Fibroblast of lung (primary cell): ENCODE measurements at regions not wholly inside any gene's neighbourhood (a gene's known extent, or its start where the extent isn't known, plus 50 kb on each side); places are given as distances from the start of the nearest gene placed in this dataset.

ENCODE experiments used
- DNase-seq, 2 donors: peaks; one replicate each; pipeline versions ENCODE4 v3.0.0 to v3.0.0-alpha.2; 2010; ENCODE audit warnings: low read depth in 2 of 2
- H2AFZ ChIP-seq: 2 replicates; pipeline ENCODE4 v1.5.1; 2012; ENCODE audit warnings: low read length, control low read depth, inconsistent platforms
- H3K27ac ChIP-seq: 2 replicates; pipeline ENCODE4 v1.5.1; 2011; ENCODE audit warnings: low read length, control low read depth; ENCODE audit not compliant: insufficient read depth
- H3K27me3 ChIP-seq: 2 replicates; pipeline ENCODE4 v1.5.1; 2011; ENCODE audit warnings: mild to moderate bottlenecking, low read length; ENCODE audit not compliant: control insufficient read depth, insufficient read depth
- H3K36me3 ChIP-seq: 2 replicates; pipeline ENCODE4 v1.5.1; 2011; ENCODE audit warnings: low read length; ENCODE audit not compliant: control insufficient read depth, insufficient read depth
- H3K4me1 ChIP-seq: 2 replicates; pipeline ENCODE4 v1.5.1; 2011; ENCODE audit warnings: low read length; ENCODE audit not compliant: control insufficient read depth, insufficient read depth; ENCODE audit errors: extremely low read depth
- H3K4me2 ChIP-seq: 2 replicates; pipeline ENCODE4 v1.5.1; 2011; ENCODE audit warnings: low read length, control low read depth; ENCODE audit not compliant: insufficient read depth; ENCODE audit errors: extremely low read depth
- H3K4me3 ChIP-seq, 4 experiments: fragments of 200-600 bp in 1 of 4; sonication (generic) in 1 of 4; replicated peaks in 1 of 4; 2 replicates each; pipeline ENCODE4 v1.5.1; 2011 to 2016; ENCODE audit warnings: low read length in 4 of 4, low read depth in 3 of 4, mild to moderate bottlenecking in 3 of 4, control low read depth in 2 of 4, inconsistent platforms in 1 of 4, mixed read lengths in 1 of 4; ENCODE audit not compliant: insufficient read depth in 1 of 4; ENCODE audit errors: control extremely low read depth in 1 of 4
- H3K79me2 ChIP-seq: 2 replicates; pipeline ENCODE4 v1.5.1; 2012; ENCODE audit warnings: mild to moderate bottlenecking, low read length, inconsistent platforms; ENCODE audit not compliant: control insufficient read depth, insufficient read depth
- H3K9ac ChIP-seq: 2 replicates; pipeline ENCODE4 v1.5.1; 2011; ENCODE audit warnings: mild to moderate bottlenecking, low read length, control low read depth; ENCODE audit not compliant: insufficient read depth
- H3K9me3 ChIP-seq: 2 replicates; pipeline ENCODE4 v1.5.1; 2012; ENCODE audit warnings: low read depth, low read length; ENCODE audit not compliant: control insufficient read depth, insufficient read depth
- H4K20me1 ChIP-seq: 2 replicates; pipeline ENCODE4 v1.5.1; 2011; ENCODE audit warnings: low read length; ENCODE audit not compliant: control insufficient read depth, insufficient read depth; ENCODE audit errors: extremely low read depth
- CTCF ChIP-seq, 2 donors: IDR thresholded peaks in 1 of 2; conservative IDR thresholded peaks in 1 of 2; 1 replicate in 1 of 2; 2 replicates in 1 of 2; pipeline ENCODE4 v1.5.1; 2011 to 2012; ENCODE audit warnings: low read length in 2 of 2, control low read depth in 1 of 2, inconsistent platforms in 1 of 2, low read depth in 1 of 2, mild to moderate bottlenecking in 1 of 2
- EZH2 ChIP-seq: IDR thresholded peaks from 2 replicates; pipeline ENCODE4 v1.5.1; 2012; ENCODE audit warnings: low read length, control low read depth, mild to moderate bottlenecking; ENCODE audit errors: missing control alignments

- DNase-seq = no peak
Observed at GRCh38 chr11:98107736-98108135, 913.0 kb upstream of the CNTN5 start.

GRCh38 chr11:98110030-98110429 is 910.7 kb upstream of the CNTN5 start:
- DNase-seq = no peak
- H3K36me3 ChIP-seq = no peaks in the 10 kb centered on the region
- no peak overlapping the region for H3K27ac ChIP-seq
- H3K9me3 ChIP-seq = no peaks in the 10 kb centered on the region
- H2AFZ ChIP-seq = no peak overlapping the region
- no peaks in the 10 kb centered on the region for H3K27me3 ChIP-seq
- TF ChIP-seq EZH2 (no peak), CTCF (conservative IDR thresholded peaks at IDR 0.05 in 1 of 2, IDR thresholded peaks at IDR 0.05 in 1 of 2; ENCODE audit: low read depth in 1 of 2, low read length in 2 of 2) (no peak)
- H4K20me1 ChIP-seq = no peaks in the 10 kb centered on the region
- no peak overlapping the region for H3K9ac ChIP-seq
- H3K79me2 ChIP-seq = no peaks in the 10 kb centered on the region
- no peak overlapping the region for H3K4me3 ChIP-seq
- H3K4me2 ChIP-seq = no peak overlapping the region
- H3K4me1 ChIP-seq = no peaks in the 10 kb centered on the region

More at GRCh38 chr11:98107736-98108135, 913.0 kb upstream of the CNTN5 start:
- no peak overlapping the region for H3K27ac ChIP-seq
- TF ChIP-seq EZH2 (no peak), CTCF (conservative IDR thresholded peaks at IDR 0.05 in 1 of 2, IDR thresholded peaks at IDR 0.05 in 1 of 2; ENCODE audit: low read depth in 1 of 2, low read length in 2 of 2) (no peak)
- no peaks in the 10 kb centered on the region for H3K27me3 ChIP-seq
- H3K4me2 ChIP-seq = no peak overlapping the region
- no peak overlapping the region for H2AFZ ChIP-seq
- H3K79me2 ChIP-seq = no peaks in the 10 kb centered on the region
- H3K4me3 ChIP-seq = no peak overlapping the region
- no peaks in the 10 kb centered on the region for H4K20me1 ChIP-seq
- no peaks in the 10 kb centered on the region for H3K9me3 ChIP-seq
- no peaks in the 10 kb centered on the region for H3K4me1 ChIP-seq
- H3K9ac ChIP-seq = no peak overlapping the region
- H3K36me3 ChIP-seq = no peaks in the 10 kb centered on the region

- H3K27me3 ChIP-seq = no peaks in the 10 kb centered on the region
- no peaks in the 10 kb centered on the region for H3K9me3 ChIP-seq
- H3K79me2 ChIP-seq = no peaks in the 10 kb centered on the region
- H3K4me2 ChIP-seq = no peak overlapping the region
- H3K27ac ChIP-seq = no peak overlapping the region
- no peak overlapping the region for H2AFZ ChIP-seq
- H3K4me3 ChIP-seq = no peak overlapping the region
- no peak for TF ChIP-seq CTCF (conservative IDR thresholded peaks at IDR 0.05 in 1 of 2, IDR thresholded peaks at IDR 0.05 in 1 of 2; ENCODE audit: low read depth in 1 of 2, low read length in 2 of 2)
- no peak for TF ChIP-seq EZH2
- H3K9ac ChIP-seq = no peak overlapping the region
- H3K36me3 ChIP-seq = no peaks in the 10 kb centered on the region
- no peaks in the 10 kb centered on the region for H3K4me1 ChIP-seq
- DNase-seq = no peak
- no peaks in the 10 kb centered on the region for H4K20me1 ChIP-seq
Observed at GRCh38 chr11:98115873-98116272, 904.9 kb upstream of the CNTN5 start.
